GM12865 (cell line): ENCODE measurements at regions not wholly inside any gene's neighbourhood (a gene's known extent, or its start where the extent isn't known, plus 50 kb on each side); places are given as distances from the start of the nearest gene placed in this dataset.
A peak's percentile ranks its signal among the peaks of the same experiment; 100 is the strongest.
"Not testable (repeated sequence)": the region's sequence is repeated elsewhere in the genome, so short reads cannot be mapped to it uniquely, and the experiment has no call there.

ENCODE experiments used
- DNase-seq: peaks from one replicate; pipeline ENCODE4 v3.0.0; 2010; ENCODE audit warnings: low read depth
- H3K4me3 ChIP-seq: 2 replicates; pipeline ENCODE4 v1.5.1; 2011; ENCODE audit warnings: mild to moderate bottlenecking, low read depth, low read length, control low read depth
- CTCF ChIP-seq: IDR thresholded peaks from 2 replicates; pipeline ENCODE4 v1.5.1; 2011; ENCODE audit warnings: low read length, control low read depth, low read depth, inconsistent platforms; ENCODE audit not compliant: insufficient read depth; ENCODE audit errors: missing control alignments

GRCh38 chrX:137771537-137771936 lies 205.6 kb downstream of the ZIC3 start:
- H3K4me3 ChIP-seq: no peak overlapping the region
- DNase-seq: no peak
- TF ChIP-seq CTCF: no peak

GRCh38 chrX:137792214-137792613 lies 226.3 kb downstream of the ZIC3 start:
- peak; percentile 0 for DNase-seq
- TF ChIP-seq CTCF: no peak
- H3K4me3 ChIP-seq: no peak overlapping the region

- not testable (repeated sequence) for DNase-seq
Measured at GRCh38 chrX:137797926-137798325, 232.0 kb downstream of the ZIC3 start.

GRCh38 chrX:137823257-137823656 lies 257.3 kb downstream of the ZIC3 start:
- no peak overlapping the region for H3K4me3 ChIP-seq
- no peak for TF ChIP-seq CTCF
- DNase-seq: no peak

More at GRCh38 chrX:137797926-137798325, 232.0 kb downstream of the ZIC3 start:
- H3K4me3 ChIP-seq: not testable (repeated sequence)

GRCh38 chrX:137847376-137847775 lies 281.4 kb downstream of the ZIC3 start:
- H3K4me3 ChIP-seq: no peak overlapping the region
- TF ChIP-seq CTCF: no peak
- no peak for DNase-seq

GRCh38 chrX:137848266-137848905 lies 282.5 kb downstream of the ZIC3 start:
- no peak for TF ChIP-seq CTCF
- H3K4me3 ChIP-seq: no peak overlapping the region
- DNase-seq: no peak

GRCh38 chrX:137852502-137852901 lies 286.6 kb downstream of the ZIC3 start:
- DNase-seq: no peak
- H3K4me3 ChIP-seq: no peak overlapping the region
- TF ChIP-seq CTCF: no peak
